Erythroblast (primary cell): ENCODE measurements at regions not wholly inside any gene's neighbourhood (a gene's known extent, or its start where the extent isn't known, plus 50 kb on each side); places are given as distances from the start of the nearest gene placed in this dataset.

Source experiments
- DNase-seq, 2 experiments: peaks; one replicate each; lab custom pipeline; 2025; lab: John Stamatoyannopoulos, UW
- GATA1 ChIP-seq: IDR thresholded peaks from 2 replicates; pipeline ENCODE4 v1.6.1; 2011; ENCODE audit warnings: low read depth, mild to moderate bottlenecking, control low read depth, low read length, moderate library complexity
- POLR2A ChIP-seq: IDR thresholded peaks from 2 replicates; pipeline ENCODE4 v1.6.1; 2011; ENCODE audit warnings: mild to moderate bottlenecking, low read length

GRCh38 chr3:71873093-71873611 is 88.2 kb upstream of the PROK2 start:
- TF ChIP-seq POLR2A (no peak), GATA1 (no peak)
- DNase-seq: no peak

DNA sequence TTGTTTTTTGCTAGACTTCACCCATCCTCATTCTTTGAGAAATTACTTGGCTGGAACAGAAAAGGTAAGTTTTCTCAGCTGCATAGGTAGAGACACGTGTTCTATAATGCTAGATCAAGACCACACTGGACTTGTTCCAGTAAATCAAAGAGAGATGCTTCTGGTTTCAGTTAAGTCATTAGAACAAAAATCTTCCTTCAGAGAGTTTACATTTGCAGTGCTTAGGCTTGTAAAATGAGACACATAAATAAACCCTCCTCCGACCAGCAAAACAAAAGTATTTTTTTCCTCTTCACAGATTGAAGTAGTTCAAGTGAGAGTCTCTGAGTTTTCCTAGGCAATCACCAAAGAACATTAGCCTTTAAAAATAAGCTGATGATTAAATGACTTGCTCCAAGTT is 87.3 kb upstream of the PROK2 start:
- TF ChIP-seq GATA1 (no peak), POLR2A (no peak)
- DNase-seq: no peak

DNA sequence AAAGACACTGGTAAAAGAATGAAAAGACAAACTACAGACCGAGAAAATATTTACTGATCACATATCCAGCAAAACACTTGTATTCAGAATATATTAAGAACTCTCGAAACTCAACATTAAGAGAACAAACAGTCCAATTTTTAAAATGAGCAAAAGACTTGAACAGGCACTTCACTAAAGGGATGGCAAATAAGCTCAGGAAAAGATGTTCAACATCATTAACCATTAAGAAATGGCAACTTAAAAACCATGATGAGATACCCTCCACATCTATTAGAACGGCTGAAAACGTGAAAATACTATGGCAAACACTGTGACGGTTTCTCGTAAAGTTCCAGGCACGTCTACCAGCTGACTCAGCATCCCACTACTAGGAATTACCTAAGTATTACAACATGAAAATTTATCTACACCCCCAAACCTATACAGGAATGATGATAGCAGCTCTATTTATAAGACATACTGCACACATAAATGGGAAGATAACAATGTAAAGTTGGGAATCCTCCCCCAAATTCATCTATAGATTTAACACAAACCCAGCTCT is 86.1 kb upstream of the PROK2 start:
- TF ChIP-seq POLR2A (no peak), GATA1 (no peak)
- DNase-seq: no peak

GRCh38 chr3:71868876-71869275 is 83.9 kb upstream of the PROK2 start:
- DNase-seq: no peak
- TF ChIP-seq GATA1 (no peak), POLR2A (no peak)

DNA sequence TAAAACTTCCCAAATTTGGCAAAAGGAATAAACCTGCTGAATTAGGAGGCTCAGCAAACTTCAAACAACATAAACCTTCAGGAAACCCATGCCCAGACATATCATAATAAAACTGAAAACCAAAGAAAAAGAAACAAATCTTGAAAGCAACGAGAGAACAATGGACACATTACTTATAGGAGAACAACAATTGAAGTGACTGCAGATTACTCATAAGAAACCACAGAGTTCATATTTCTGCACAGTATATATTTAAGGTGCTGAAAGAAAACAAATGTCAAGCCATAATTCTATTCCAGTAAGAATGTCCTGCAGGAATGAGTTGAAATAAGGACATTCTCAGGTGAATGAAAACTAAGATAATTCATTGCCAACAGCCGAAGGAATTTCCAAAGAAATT is 80.8 kb upstream of the PROK2 start:
- DNase-seq: no peak
- TF ChIP-seq GATA1: no peak
- no peak for TF ChIP-seq POLR2A

DNA sequence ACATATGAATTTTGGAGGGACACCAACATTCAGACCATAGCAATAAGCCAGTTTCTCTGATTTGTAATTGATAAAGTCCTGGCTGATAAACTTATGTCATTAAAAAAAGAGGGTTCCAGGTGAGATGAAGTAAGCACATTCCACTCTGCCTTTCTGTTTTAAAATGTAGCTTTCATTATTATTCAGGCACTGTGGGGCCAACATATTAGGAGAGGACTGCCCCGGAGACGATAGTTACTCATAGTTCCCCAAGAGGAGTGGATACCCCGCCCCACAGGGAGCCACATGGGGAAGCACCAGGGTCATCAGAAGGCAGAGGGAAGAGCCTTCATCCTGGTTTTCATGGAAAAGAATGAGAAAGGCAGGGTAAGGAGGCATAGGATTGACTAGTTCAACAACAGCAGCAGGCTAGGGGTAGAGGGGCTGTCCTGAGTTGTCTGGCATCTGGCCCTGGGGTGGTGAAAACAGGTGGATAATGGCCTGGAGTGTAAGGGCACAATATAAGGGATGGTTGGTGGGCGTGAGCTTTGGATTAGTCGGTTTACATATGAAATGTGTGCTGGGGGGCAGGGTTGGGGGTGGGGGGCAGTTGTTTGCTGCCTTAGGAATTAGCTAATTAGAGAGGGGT is 78.7 kb upstream of the PROK2 start:
- DNase-seq: no peak

DNA sequence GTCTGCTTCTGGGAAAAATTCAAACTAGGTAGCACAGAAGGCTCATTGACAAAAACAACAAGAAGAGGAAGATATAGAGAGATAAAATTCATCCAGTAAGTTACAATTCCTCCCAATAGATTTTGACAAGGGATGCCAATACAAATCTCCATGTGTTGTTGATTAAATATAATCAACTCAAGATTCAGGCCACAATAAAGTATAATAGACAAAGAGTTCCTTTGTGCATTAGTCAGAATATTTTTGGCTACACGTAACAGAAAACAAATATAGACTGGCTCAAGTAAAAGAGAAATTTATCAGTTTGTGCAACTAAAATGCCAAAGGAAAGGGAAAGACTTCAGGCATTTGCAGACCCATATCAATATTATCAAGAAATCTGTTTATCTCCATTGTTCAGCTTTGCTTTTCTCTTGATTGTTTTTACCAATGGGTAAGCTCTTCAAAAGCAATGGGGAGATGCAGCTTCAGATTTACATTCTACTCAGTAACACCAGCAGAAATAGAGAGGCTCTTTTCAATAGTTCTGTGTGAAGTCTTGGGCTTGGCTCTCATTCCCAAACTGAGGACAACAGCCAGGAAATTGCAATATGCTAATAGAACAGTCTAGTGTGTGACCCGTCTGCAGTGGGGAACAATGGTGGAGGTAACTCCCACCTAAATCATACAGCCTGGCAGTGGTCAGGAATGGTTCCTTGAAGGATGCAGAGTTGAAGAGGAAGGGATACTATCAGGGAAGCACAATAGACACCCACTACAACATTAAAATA is 77.6 kb upstream of the PROK2 start:
- TF ChIP-seq GATA1 (no peak), POLR2A (no peak)
- DNase-seq: no peak

More for the DNA sequence above, 78.7 kb upstream of the PROK2 start:
- TF ChIP-seq GATA1 (no peak), POLR2A (no peak)

DNA sequence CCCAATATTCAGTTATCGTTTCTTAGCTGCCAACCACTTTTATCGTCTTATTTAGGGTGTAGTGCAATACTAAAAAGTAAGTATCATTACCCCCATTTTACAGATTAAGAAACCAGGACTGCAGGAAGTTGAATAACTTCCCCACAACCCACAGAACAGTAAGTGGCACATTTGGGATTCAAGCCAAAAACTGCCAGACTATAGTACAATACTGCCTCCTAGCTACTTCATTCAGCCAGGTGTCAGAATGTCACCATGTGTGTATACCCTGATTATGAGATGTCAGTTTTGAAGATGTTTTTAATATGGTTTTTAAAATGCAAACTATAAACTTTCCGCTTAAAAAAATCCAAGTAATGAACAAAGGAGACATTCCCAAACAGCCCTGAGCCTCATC is 74.2 kb upstream of the PROK2 start:
- TF ChIP-seq POLR2A (no peak), GATA1 (no peak)
- DNase-seq: peak; percentile 8 to 28

DNA sequence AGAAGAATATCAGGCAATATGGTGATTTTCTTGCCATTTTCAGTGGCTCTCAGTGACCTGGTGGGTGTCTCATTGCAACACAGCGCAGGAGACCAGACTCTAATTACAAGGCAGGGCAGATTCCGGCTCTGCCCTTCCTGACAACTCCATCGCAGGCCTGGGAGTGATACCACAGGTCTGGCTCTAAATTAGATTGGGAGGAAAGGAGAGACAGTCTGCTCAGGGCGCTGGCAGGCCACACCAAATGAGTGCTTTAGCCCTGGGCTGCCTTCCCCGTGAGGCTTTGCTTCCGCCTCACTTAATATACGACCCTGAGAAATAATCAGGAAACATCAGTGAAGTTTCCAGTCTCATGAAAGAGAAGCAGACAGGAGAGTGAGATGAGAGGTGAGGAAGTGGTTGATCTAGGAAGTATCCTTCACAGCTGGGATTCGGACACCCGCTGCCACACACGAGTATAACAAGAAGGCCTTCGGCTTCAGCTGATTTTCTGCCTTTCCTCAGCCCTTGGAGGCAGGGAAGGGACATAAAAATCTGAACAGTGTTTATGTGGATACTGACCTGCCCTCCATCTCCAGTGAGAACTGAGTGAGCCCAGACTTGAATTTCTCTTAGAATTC is 73.7 kb upstream of the PROK2 start:
- DNase-seq: no peak
- TF ChIP-seq POLR2A (no peak), GATA1 (no peak)

- DNase-seq: no peak
These were observed 73.0 kb upstream of the PROK2 start for GRCh38 chr3:71857956-71858355.

DNA sequence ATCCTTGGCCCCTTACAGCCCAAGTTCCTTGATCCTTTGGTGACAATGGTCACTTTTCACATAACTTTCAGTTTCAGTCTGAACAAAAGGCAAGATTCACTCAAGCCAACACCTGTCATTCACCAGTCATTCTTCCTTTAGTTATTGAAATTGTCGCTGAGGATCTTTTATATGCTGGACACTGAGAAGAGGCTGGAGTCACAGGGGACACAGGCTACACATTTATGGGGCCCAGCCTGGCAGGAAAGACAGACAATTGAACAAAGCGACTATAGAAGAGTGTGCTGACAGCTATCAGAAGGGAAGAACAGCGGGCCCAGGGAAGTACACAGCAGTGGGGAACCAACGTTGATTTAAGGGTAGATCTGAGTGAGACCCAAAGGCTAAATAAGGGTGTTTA is 69.8 kb upstream of the PROK2 start:
- TF ChIP-seq GATA1 (no peak), POLR2A (no peak)
- no peak for DNase-seq

More at GRCh38 chr3:71857956-71858355, 73.0 kb upstream of the PROK2 start:
- TF ChIP-seq POLR2A (no peak), GATA1 (no peak)

DNA sequence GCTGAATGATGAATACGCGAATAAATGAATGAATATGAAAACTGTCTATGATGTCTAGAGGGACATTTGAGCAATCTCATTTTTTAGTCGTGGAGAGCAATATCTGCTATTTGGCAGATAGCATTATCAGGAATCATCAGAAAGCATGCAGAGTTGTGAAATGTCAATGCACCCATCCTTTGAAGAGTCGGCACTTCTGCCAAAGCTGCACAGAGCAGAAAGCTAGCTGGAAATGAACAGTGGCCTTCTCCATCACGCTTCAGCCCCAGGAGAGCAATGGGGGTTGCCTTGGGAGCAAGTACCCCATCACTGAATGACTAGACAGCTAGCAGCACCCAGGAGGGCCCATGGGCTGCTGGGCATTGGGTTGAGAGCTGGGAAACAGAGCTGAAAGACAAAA is 69.1 kb upstream of the PROK2 start:
- no peak for TF ChIP-seq GATA1
- TF ChIP-seq POLR2A: no peak
- DNase-seq: no peak

GRCh38 chr3:71851878-71852277 is 66.9 kb upstream of the PROK2 start:
- DNase-seq: no peak
- TF ChIP-seq GATA1 (no peak), POLR2A (no peak)

GRCh38 chr3:71850654-71851053 is 65.7 kb upstream of the PROK2 start:
- TF ChIP-seq POLR2A (no peak), GATA1 (no peak)
- DNase-seq: no peak

DNA sequence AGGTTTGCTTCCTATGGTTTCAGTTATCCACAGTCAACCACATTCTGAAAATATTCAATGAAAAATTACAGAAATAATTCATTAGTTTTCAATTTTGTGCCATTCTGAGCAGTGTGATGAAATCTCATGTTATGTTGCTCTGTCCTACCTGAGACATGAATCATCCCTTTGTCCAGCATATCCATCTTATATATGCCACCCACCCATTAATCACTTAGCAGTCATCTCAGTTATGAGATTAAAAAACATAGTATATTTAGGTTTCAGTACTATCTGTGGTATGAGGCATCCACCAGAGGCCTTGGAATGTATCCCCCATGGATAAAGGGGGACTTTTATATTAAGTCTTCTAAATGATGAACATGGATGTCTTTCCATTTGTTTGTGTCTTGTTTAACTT is 64.7 kb upstream of the PROK2 start:
- TF ChIP-seq GATA1 (no peak), POLR2A (no peak)
- DNase-seq: no peak
